ENCODE measurements at regions not wholly inside any gene's neighbourhood (a gene's known extent, or its start where the extent isn't known, plus 50 kb on each side); places are given as distances from the start of the nearest gene placed in this dataset.

DNA sequence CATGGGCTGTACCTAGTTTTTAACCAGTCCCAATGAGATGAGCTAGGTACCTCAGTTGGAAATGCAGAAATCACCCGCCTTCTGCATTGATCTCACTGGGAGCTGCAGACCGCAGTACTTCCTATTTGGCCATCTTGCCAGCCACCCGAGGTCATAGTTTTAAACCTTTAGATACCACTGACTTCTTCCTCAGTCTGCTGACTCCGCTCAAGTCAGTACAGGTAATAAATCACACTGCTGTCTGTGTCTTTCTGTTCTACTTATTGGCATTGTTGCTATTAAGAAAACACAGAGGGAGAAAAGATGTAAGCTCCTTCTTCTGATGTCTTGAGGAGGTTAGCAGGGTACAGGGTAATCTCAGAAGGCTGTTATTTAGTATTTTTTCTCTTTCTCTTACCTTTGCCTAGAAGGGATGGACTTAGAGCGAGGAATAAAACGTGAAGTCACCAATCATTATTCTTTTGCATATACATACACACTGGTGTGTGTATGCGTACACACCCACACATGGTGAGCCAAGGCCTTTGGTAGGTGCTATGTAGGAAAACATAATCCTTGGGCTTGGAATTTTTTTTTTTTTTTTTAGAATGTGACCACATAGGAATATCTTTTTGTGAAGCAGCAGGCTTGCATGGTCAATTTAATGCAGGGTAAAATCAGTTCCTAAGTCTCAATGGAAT lies 197.2 kb downstream of the EDEM1 start:
- TF ChIP-seq, protein P1, sequence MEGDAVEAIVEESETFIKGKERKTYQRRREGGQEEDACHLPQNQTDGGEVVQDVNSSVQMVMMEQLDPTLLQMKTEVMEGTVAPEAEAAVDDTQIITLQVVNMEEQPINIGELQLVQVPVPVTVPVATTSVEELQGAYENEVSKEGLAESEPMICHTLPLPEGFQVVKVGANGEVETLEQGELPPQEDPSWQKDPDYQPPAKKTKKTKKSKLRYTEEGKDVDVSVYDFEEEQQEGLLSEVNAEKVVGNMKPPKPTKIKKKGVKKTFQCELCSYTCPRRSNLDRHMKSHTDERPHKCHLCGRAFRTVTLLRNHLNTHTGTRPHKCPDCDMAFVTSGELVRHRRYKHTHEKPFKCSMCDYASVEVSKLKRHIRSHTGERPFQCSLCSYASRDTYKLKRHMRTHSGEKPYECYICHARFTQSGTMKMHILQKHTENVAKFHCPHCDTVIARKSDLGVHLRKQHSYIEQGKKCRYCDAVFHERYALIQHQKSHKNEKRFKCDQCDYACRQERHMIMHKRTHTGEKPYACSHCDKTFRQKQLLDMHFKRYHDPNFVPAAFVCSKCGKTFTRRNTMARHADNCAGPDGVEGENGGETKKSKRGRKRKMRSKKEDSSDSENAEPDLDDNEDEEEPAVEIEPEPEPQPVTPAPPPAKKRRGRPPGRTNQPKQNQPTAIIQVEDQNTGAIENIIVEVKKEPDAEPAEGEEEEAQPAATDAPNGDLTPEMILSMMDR (IDR thresholded peaks at IDR 0.05; ENCODE audit: borderline replicate concordance, extremely low read depth, insufficient read depth): no peak
- FAIRE-seq (no peak), DNase-seq (no peak)
- H3K4me3 ChIP-seq (ENCODE audit: low read length in 3 of 3): no peak overlapping the region
- no peaks in the 10 kb centered on the region for H3K27me3 ChIP-seq (ENCODE audit: control insufficient read depth, insufficient read depth, low read length)
- H3K36me3 ChIP-seq (ENCODE audit: control insufficient read depth in 2 of 3, insufficient read depth in 3 of 3, low read length in 3 of 3): no peaks in the 10 kb centered on the region
- no peaks in the 10 kb centered on the region for H3K9me3 ChIP-seq (ENCODE audit: control insufficient read depth in 2 of 3, insufficient read depth in 1 of 3, low read length in 3 of 3)
- intact Hi-C loops (cut with DNase I): no loop called here
- no peaks in the 10 kb centered on the region for H3K4me1 ChIP-seq (ENCODE audit: control insufficient read depth in 2 of 3, insufficient read depth in 2 of 3, low read depth in 1 of 3, low read length in 3 of 3)
- no peak overlapping the region for H3K27ac ChIP-seq (ENCODE audit: low read depth in 2 of 2, low read length in 2 of 2)
- no peak overlapping the region for H3K9ac ChIP-seq (ENCODE audit: low read length in 3 of 3)

DNA sequence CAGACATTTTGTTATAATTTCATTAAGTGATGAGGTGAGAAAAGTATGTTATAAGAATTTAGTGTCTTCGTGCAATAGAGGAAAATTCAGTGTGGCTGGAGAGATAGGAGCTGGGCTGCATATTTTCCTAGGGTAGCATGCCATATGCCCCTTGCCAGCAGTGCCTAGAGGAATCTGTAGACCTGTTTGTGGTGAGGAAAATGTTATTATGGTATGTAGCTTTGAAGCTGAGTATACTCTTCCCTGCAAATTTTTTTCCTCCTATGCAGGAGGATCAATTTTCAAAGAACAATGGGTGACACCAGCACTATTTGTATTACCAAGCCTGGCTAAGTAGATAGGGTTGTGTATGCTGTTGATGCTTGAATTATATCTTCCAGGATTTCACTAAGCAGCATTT lies 200.6 kb downstream of the EDEM1 start:
- Histone ChIP-seq H3K4me3 (ENCODE audit: low read length in 3 of 3) (no peak overlapping the region), H3K4me1 (ENCODE audit: control insufficient read depth in 2 of 3, insufficient read depth in 2 of 3, low read depth in 1 of 3, low read length in 3 of 3) (no peaks in the 10 kb centered on the region), H3K36me3 (ENCODE audit: control insufficient read depth in 2 of 3, insufficient read depth in 3 of 3, low read length in 3 of 3) (no peaks in the 10 kb centered on the region), H3K9ac (ENCODE audit: low read length in 3 of 3) (no peak overlapping the region), H3K27me3 (ENCODE audit: control insufficient read depth, insufficient read depth, low read length) (no peaks in the 10 kb centered on the region), H3K27ac (ENCODE audit: low read depth in 2 of 2, low read length in 2 of 2) (no peak overlapping the region), H3K9me3 (ENCODE audit: control insufficient read depth in 2 of 3, insufficient read depth in 1 of 3, low read length in 3 of 3) (no peaks in the 10 kb centered on the region)
- DNase-seq (no peak), FAIRE-seq (no peak)
- TF ChIP-seq, protein P1 (IDR thresholded peaks at IDR 0.05; ENCODE audit: borderline replicate concordance, extremely low read depth, insufficient read depth): no peak
- intact Hi-C loops (cut with DNase I): no loop called here

DNA sequence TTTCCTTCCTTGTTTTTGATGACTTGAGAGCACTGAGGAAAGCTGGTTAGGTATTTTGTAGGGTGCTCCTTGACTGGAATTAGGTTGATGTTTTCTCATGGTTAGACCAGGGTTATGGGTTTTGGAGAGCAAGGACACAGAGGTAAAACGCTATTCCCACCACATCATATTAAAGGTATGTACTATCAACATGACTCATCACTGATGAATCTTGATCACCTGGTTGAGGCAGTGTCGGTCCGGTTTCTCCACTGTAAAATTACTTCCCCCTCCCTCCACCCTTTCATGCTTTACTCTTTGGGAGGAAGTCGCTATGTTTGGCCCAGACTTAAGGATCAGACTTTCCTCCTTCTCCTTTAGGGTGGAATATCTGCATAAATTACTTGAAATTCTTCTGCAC lies 201.6 kb downstream of the EDEM1 start:
- Histone ChIP-seq H3K9ac (ENCODE audit: low read length in 3 of 3) (no peak overlapping the region), H3K4me3 (ENCODE audit: low read length in 3 of 3) (no peak overlapping the region), H3K27ac (ENCODE audit: low read depth in 2 of 2, low read length in 2 of 2) (no peak overlapping the region), H3K9me3 (ENCODE audit: control insufficient read depth in 2 of 3, insufficient read depth in 1 of 3, low read length in 3 of 3) (no peaks in the 10 kb centered on the region), H3K4me1 (ENCODE audit: control insufficient read depth in 2 of 3, insufficient read depth in 2 of 3, low read depth in 1 of 3, low read length in 3 of 3) (no peaks in the 10 kb centered on the region), H3K27me3 (ENCODE audit: control insufficient read depth, insufficient read depth, low read length) (no peaks in the 10 kb centered on the region), H3K36me3 (ENCODE audit: control insufficient read depth in 2 of 3, insufficient read depth in 3 of 3, low read length in 3 of 3) (no peaks in the 10 kb centered on the region)
- intact Hi-C loops (cut with DNase I): no loop called here
- FAIRE-seq (no peak), DNase-seq (no peak)
- TF ChIP-seq, protein P1 (IDR thresholded peaks at IDR 0.05; ENCODE audit: borderline replicate concordance, extremely low read depth, insufficient read depth): no peak

DNA sequence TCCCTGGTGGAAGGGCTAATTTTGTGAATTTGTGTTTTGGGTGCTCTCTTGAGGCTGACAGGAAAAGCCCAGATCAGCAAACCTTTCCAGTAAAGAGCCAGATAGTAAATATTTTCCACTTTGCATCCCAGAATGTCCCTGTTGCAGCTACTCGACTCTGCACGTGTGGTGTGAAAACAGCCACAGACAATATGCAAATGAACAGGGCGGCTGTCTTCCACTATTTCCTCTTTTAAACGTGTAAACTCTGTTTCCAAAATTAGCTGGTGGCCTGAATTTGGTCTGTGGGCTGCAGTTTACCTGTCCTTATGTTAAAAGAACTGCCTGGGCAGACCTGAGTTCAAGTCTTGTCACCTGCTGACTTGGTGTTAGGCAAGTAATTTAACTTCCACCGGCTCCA lies 202.7 kb downstream of the EDEM1 start:
- no peak for FAIRE-seq
- intact Hi-C loops (cut with DNase I): no loop called here

More for the DNA sequence above, 202.7 kb downstream of the EDEM1 start:
- no peak overlapping the region for H3K4me3 ChIP-seq (ENCODE audit: low read length in 3 of 3)
- no peaks in the 10 kb centered on the region for H3K27me3 ChIP-seq (ENCODE audit: control insufficient read depth, insufficient read depth, low read length)
- no peaks in the 10 kb centered on the region for H3K4me1 ChIP-seq (ENCODE audit: control insufficient read depth in 2 of 3, insufficient read depth in 2 of 3, low read depth in 1 of 3, low read length in 3 of 3)
- DNase-seq: no peak
- H3K9me3 ChIP-seq (ENCODE audit: control insufficient read depth in 2 of 3, insufficient read depth in 1 of 3, low read length in 3 of 3): no peaks in the 10 kb centered on the region
- H3K36me3 ChIP-seq (ENCODE audit: control insufficient read depth in 2 of 3, insufficient read depth in 3 of 3, low read length in 3 of 3): no peaks in the 10 kb centered on the region
- H3K27ac ChIP-seq (ENCODE audit: low read depth in 2 of 2, low read length in 2 of 2): no peak overlapping the region
- TF ChIP-seq, protein P1 (IDR thresholded peaks at IDR 0.05; ENCODE audit: borderline replicate concordance, extremely low read depth, insufficient read depth): no peak
- no peak overlapping the region for H3K9ac ChIP-seq (ENCODE audit: low read length in 3 of 3)

Data from kidney (tissue), 13 donors.